Neutrophil (primary cell): ENCODE measurements at regions not wholly inside any gene's neighbourhood (a gene's known extent, or its start where the extent isn't known, plus 50 kb on each side); places are given as distances from the start of the nearest gene placed in this dataset.

Experiments
- H3K27ac ChIP-seq: fragments of 200-600 bp; sonication (generic); 2 replicates; pipeline ENCODE4 v1.5.1; 2016; ENCODE audit warnings: mild to moderate bottlenecking, moderate library complexity
- H3K27me3 ChIP-seq: fragments of 200-600 bp; sonication (generic); 2 replicates; pipeline ENCODE4 v1.6.0; 2016; ENCODE audit warnings: mild to moderate bottlenecking
- H3K36me3 ChIP-seq: fragments of 200-600 bp; sonication (generic); 2 replicates; pipeline ENCODE4 v1.5.1; 2017
- H3K4me1 ChIP-seq, 2 experiments: fragments of 200-600 bp in 1 of 2; sonication (generic) in 1 of 2; 1 replicate in 1 of 2; 2 replicates in 1 of 2; pipeline versions ENCODE4 v1.5.1 to v1.6.1; 2013 to 2016; ENCODE audit warnings: low read depth in 1 of 2, low read length in 1 of 2, mild to moderate bottlenecking in 1 of 2, moderate library complexity in 1 of 2; ENCODE audit not compliant: control insufficient read depth in 1 of 2, insufficient read depth in 1 of 2
- H3K4me3 ChIP-seq, 2 experiments: fragments of 200-600 bp in 1 of 2; sonication (generic) in 1 of 2; 1 replicate in 1 of 2; 2 replicates in 1 of 2; pipeline ENCODE4 v1.5.1; 2013 to 2016; ENCODE audit warnings: low read depth in 1 of 2, low read length in 1 of 2, mild to moderate bottlenecking in 1 of 2, moderate library complexity in 1 of 2
- H3K9me3 ChIP-seq: fragments of 200-600 bp; sonication (generic); 2 replicates; pipeline ENCODE4 v1.5.1; 2016
- CTCF ChIP-seq: fragments of 200-600 bp; sonication (generic); IDR thresholded peaks from 2 replicates; pipeline ENCODE4 v1.5.1; 2016; ENCODE audit warnings: antibody characterized with exemption

GRCh38 chr1:88453295-88453694 lies 230.8 kb upstream of the PKN2 start:
- Histone ChIP-seq H3K36me3 (no peaks in the 10 kb centered on the region), H3K9me3 (no peaks in the 10 kb centered on the region), H3K4me1 (peaks cover 4 to 9% of the 10 kb centered on the region in 2 experiments), H3K4me3 (no peak overlapping the region), H3K27me3 (no peaks in the 10 kb centered on the region), H3K27ac (no peak overlapping the region)
- no peak for TF ChIP-seq CTCF

- H3K27me3 ChIP-seq = peaks cover 12% of the 10 kb centered on the region
- no peaks in the 10 kb centered on the region for H3K36me3 ChIP-seq
- H3K4me3 ChIP-seq = no peak overlapping the region
- H3K27ac ChIP-seq = no peak overlapping the region
- peaks cover 4 to 9% of the 10 kb centered on the region in 2 experiments for H3K4me1 ChIP-seq
- no peak for TF ChIP-seq CTCF
- no peaks in the 10 kb centered on the region for H3K9me3 ChIP-seq
These were observed 229.3 kb upstream of the PKN2 start for GRCh38 chr1:88454781-88455180.

- Histone ChIP-seq H3K36me3 (no peaks in the 10 kb centered on the region), H3K4me1 (peaks cover 4 to 9% of the 10 kb centered on the region in 2 experiments)
- no peak for TF ChIP-seq CTCF
These were observed 228.3 kb upstream of the PKN2 start for GRCh38 chr1:88455621-88456256.

GRCh38 chr1:88457197-88457596 lies 226.9 kb upstream of the PKN2 start:
- Histone ChIP-seq H3K4me3 (no peak overlapping the region), H3K4me1 (peaks cover 4 to 9% of the 10 kb centered on the region in 2 experiments), H3K27me3 (peaks cover 36% of the 10 kb centered on the region), H3K27ac (no peak overlapping the region), H3K36me3 (no peaks in the 10 kb centered on the region), H3K9me3 (no peaks in the 10 kb centered on the region)
- no peak for TF ChIP-seq CTCF

More at GRCh38 chr1:88455621-88456256, 228.3 kb upstream of the PKN2 start:
- Histone ChIP-seq H3K9me3 (no peaks in the 10 kb centered on the region), H3K27me3 (peaks cover 22% of the 10 kb centered on the region), H3K27ac (no peak overlapping the region), H3K4me3 (no peak overlapping the region)

- no peaks in the 10 kb centered on the region for H3K36me3 ChIP-seq
- no peaks in the 10 kb centered on the region for H3K9me3 ChIP-seq
- no peak overlapping the region for H3K4me3 ChIP-seq
- TF ChIP-seq CTCF = no peak
- H3K27me3 ChIP-seq = peaks cover 74% of the 10 kb centered on the region
- H3K27ac ChIP-seq = no peak overlapping the region
- peaks cover 1 to 3% of the 10 kb centered on the region in 2 experiments for H3K4me1 ChIP-seq
These were observed 223.1 kb upstream of the PKN2 start for GRCh38 chr1:88461007-88461406.
